Activated CD4-positive, alpha-beta T cell treated with anti-CD3 and anti-CD28 coated beads for 4 hours (primary cell): ENCODE measurements at regions not wholly inside any gene's neighbourhood (a gene's known extent, or its start where the extent isn't known, plus 50 kb on each side); places are given as distances from the start of the nearest gene placed in this dataset.

Experiments used
- DNase-seq, 2 donors: peaks; one replicate each; pipeline ENCODE4 v3.0.0-alpha.2; 2020

DNA sequence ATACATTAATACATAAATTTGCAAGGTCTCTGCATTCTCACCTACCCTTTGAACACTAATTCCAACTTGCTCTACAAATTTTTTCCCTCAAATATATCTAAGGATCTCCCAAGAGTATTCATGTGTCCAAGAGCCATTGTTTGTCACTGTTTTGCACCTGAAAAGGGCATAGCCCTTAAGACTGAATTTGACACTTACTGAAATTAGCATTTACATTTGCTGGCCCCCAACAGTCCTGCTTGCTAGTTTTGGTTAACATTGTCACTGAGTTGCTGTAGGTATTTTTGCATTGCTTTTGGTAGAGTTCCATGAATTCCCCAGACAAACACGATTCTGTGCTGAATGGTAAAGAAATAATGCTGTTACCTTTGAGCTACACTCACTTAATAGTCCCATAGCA, 57.3 kb downstream of the KCNA4 start:
- no peak for DNase-seq

DNA sequence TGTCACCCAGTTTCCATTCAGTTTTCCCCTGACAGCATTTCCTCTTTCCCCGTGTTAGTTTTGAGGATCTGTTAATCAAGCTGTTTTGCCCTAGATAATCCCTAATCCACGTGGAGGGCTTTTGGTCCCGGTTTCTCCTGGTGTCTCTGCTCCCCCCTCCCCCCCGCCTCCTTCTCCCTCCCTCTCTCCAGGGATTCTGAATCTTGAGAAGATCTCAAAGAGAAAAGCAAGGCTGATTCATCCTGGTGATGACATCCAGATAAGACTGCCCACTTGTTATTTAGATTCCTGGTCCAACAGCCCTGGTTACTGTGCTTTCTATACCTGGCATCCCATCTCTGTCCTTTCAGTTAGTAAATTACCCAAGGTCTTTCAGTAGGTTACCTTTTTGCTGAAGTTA, 59.4 kb downstream of the KCNA4 start:
- no peak for DNase-seq

DNA sequence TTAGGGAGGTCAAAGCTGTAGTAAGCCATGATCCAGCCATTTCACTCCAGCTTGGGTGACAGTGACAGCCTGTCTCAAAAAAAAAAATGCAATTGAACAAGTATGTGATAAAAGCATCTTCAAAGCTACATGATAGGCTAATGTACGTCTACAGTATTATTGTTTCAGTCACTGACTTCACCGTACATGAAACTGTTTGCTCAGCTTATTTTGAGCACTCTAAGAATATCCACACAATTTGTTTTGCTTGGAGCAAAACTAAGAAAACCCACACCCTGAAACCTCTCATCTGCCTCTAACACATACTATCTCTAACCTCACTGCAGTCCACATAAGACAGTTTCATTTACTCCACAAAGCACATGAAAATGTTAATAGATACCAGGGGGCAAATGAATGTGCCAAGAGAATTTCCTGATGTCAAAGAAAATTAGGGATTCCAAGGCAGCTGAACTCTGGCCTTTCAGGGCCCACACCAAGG, 60.7 kb downstream of the KCNA4 start:
- no peak for DNase-seq

DNA sequence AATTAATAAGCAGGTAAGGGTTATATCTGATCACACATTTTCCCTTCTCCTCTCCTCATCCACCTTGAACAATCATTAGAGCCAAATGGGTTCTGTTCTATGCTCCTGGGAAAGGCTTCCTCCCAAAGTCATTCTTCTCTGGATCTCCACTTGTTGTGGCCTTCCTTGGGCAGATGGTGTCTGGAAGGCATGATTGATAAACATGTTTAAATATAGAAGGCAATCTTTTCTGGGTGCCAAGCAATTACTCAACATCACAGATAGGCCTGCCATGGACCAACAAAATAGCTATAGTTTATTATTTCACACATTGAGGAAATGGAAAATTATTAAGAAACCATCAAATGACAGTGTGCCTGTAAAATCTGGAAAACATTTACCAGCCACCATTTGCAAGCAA, 73.5 kb downstream of the KCNA4 start:
- no peak for DNase-seq

DNA sequence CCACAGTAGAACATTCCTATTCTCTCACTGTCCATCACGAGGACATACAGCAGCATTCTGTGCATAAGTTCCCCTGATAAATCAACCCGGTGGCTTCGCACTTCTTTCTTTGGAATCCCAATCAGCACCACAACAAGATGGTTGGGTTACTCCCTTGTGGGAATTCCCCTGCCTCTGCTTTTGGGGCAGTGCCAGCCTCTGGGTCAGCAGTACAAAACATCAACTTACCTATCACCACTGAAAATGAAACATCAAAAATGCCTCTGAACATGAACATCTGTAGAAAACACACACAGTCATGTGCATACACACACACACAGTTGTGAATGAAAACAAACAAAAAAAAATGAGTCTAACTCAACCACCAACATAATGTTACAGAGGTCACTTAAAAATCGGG, 79.3 kb downstream of the KCNA4 start:
- DNase-seq = no peak

DNA sequence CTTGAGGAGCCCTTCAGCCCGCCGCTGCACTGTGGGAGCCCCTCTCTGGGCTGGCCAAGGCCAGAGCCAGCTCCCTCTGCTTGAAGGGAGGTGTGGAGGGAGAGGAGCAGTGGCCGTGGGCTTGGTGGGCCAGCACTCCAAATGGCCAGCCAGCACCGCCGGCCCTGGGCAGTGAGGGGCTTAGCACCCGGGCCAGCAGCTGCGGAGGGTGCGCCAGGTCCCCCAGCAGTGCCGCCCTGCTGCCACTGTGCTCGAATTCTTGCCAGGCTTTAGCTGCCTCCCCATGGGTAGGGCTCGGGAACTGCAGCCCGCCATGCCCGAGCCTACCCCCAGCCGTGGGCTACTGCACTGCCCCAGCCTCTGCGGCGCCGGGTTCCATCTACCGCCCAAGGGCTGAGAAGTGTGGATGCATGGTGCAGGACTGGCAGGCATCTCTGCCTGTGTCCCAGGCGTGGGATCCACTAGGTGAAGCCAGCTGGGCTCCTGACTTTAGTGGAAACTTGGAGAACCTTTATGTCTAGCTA, 82.7 kb downstream of the KCNA4 start:
- DNase-seq = no peak

DNA sequence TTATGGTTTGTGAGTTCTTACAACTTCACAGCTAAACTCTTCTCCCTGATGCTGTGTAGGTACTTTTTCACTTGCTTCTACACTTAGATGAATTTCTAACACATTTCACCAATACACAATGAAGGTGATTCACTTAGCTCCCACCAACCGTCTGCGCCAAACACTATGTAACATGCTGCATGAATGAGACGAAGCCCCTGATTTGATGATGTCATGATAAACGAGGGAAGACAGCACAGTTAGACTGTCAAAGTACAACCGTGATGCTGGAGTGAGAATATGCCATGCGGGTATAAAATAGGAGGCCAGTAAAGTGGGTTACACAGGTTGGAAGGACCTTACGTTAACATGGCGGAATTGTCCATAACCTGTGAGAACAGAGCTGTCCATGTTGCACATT, 100.8 kb downstream of the KCNA4 start:
- DNase-seq = no peak

DNA sequence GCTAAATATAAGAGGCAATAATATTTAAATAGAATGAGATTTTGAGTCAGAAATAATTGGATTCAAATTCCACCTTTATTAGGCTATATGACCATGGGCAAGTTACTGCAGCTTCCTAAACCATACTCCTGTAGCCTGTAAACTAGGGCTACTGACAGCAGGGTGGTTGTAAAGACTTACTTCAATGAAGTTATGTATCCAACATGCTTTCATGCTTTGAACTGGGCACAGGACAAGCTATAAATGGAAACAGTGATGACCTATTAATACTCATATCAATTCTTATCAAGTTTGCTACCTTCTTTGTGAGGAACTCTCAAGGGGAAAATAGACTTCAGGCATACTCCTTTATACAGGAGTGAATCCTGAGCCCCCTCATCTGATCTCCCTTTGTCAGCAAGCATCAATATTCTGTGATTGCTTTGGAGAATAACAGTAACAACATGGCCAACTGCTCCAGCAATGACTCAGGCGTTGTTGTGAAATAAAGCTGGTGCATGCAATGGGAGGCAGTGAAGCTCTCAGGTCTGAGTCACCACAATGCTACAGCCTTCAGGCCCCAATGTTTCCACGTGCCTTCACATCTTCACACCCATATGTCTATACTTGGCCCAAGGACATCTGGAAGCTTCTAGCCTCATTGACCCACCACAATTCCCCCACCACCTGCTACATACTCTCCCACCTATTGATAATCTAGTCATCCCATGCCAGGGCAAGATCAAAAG, 102.5 kb downstream of the KCNA4 start:
- no peak for DNase-seq

DNA sequence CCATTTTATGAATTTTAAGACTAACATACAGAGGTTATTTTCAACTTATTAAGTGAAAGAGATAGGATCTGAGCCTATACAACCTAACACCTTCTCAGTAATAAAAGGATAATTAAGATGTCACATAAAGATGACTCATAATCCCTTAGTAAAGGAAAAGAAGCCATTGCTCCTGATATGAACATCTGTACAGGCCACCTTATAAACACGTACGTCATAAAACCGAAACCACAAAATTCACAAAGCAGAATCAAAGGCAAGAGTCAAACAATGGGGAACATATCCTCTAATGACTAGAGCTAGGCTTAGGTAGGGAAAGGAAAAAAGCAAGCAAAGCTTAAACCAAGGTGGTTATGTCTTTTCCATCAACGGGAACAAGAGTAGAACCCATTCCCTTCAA, 103.5 kb downstream of the KCNA4 start:
- DNase-seq = no peak

DNA sequence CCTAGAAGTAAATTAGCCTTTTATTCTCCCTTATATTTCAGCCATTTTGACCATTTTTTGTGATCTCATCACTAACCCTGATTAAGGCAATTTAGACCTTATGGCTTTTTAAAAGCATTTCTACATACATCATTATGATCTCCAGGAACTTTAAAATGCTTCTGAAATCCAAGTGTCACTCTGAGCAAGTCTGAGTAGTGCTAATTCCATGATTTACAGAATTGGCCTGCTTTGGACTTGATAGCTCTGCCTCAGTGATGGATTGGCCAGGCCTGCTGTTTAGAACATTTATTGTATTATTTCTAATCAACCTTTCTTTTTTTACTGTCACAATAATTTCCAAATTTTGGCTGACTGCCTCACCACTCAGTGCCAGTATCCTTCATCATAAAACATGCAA, 116.4 kb downstream of the KCNA4 start:
- no peak for DNase-seq

DNA sequence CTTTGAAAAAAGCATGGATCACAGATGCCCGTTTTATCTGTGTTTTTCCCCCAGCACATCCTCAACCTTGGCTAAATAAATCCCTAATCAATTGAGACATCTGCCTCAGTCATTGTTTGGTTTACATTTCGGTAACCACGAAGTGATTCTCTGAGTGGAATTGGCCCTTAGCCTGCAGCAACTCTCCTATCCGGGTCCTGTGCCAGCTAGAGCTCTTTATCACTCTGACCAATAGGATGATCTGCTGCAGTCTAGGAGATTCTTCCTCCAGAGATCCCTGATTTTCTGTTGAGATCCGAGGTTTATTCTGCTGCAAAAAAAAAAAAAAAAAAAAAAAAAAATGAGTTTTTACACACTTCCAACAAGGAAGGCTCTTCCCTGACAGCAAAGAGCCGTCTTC, 137.3 kb downstream of the KCNA4 start:
- no peak for DNase-seq

DNA sequence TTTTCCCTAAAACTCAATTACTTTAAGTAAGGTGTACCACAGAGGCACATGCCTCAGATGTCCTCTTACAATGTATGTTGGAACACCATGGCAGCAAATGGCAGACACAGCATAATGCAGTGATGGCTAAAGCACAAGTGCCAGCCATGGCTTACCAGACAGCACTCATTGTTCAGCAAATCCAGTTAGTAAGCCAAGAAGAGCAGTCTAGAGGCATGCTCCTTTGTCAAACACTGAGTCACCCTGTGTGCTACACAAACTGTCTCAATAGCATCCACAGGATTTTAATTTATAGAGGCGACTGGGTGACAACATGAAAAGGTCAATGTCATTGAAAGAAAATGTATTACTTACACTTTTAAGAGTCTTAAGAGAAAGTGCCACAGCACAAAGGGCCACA, 140.6 kb downstream of the KCNA4 start:
- DNase-seq = no peak

DNA sequence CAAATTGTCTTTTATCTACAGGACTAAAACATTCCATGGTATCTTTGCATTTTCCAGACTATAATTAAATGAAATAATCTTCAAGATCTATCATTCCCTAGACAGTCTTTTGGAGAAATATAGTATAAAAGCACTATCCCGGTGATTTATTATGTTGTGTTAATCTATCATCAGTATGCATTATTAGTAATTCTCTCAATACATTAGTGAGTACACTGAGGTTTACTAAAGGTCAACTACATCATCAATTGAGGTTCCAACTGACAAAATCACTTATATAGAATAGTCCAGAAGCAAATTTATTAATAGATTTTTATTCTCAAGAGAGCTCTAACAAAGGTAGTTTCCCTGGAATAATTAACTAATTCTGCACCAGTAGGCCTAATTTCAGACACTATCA, 169.6 kb downstream of the KCNA4 start:
- DNase-seq = no peak

DNA sequence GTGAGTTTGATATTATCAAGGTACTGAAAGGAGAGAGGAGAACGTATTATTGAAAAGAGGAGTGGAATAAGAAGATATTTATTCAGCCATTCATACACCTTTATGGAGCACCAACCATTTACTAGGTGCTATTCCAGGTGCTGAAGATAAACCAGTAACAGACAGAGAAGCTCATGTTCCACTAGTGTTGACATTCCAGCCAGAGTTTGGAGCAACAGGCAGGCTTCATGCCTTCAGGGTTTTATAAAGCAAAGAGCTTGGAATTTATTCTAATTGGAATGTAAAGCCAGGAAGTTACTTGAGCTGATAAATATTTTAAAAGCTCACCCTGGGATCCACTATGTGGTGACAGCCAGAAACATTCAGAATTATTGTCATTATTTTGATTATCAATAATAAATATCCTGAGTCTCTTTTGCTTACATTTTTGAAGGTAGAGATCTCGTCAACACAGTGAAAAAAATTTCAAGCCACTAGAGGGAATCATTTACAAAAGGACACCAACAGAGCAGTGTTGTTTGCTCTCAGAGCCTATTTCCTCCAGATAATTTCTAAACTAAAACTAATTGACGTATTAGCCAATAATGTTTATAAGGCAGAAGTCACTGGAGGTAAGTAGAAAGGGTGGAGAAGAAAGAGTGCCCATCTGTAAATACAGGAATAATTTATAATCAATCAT, 172.0 kb downstream of the KCNA4 start:
- no peak for DNase-seq

DNA sequence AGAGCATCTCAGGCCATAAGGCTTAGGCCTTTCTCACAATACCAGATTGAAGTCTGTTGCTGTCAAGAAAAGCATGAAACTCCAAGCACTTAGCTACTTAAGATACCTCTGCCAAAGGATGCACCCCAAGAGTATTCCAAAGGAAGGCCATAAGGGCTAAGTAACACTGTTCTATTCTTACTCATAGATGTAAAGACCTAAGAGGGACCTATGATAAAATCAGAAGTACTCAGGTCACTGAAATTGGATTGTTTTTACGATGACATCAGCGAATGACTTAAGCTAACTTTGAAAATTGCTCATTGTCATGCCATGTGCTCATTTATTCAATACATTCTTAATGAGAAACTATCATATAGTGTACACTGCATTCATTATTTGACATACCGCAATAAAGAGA, 172.8 kb downstream of the KCNA4 start:
- no peak for DNase-seq

DNA sequence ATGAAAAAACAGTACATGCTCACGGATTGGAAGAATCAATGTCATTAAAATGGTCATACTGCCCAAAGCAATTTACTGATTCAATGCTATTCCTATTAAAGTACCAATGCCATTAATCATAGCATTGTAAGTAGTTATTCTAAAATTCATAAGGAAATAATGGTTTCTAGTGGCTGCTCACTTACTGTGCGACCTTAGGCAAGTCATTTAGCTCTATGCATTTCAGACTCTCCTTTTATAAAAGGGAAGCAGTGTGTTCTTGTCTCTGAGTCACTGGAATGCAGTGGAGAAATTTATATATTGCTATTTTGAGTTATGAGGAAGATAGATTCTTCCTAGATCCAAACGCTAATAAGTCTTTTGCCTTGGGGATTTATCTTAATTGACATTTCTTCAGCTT, 174.8 kb downstream of the KCNA4 start:
- DNase-seq = no peak

DNA sequence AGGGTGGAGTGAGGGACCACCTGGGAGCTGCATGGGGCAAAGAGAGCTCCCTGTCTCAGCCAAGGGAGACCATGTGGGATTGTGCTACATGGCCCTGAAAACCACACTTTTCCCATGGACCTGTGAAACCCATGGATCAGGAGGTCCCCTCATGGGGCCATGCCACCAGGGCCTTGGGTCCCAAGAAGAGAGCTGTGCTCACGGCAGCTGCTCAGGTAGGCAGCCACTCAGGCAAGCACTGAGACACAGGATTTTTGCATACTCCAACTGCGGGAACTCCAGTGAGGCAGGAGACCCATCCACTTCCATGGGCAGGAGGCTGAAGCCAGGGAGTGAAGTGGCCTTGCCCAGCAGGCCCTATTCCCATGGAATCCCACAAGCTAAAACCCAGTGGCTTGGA, 190.0 kb downstream of the KCNA4 start:
- no peak for DNase-seq

DNA sequence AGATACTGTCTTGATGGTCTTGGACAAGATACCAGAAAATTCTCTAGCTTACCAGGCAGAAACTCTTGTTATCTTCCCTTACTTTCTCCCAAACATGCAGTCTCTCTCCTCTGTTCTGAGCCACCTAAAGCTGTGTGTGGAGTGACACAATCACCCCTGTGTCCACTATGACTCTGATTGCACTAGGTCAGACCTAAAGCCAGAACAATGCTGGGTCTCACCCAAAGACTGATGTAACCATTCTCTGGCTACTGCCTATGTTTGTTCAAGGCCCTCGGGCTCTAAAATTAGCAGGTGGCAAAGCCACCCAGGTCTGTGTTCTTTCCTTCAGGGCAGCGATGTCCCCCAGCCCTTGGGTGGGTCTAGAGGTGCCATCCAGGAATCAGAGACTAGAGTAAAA, 200.5 kb downstream of the KCNA4 start:
- no peak for DNase-seq

DNA sequence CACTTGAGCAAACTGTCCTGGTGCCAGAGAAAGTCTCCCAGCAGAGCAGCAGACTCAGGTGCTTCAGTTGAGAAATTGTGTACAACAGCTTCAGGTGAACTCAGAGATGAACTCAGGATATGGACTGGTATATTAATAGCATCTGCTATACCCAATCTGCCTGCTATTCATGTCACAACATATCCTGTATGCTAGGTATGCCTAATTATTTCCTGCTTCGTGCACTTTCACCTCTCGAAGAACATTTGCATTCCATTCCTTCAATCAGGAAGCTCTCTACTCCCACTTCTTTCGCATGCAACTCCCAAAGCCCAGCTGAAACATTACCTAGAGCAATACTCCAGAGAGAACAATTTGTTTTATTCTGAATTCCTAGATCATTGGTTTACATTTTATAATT, 207.7 kb downstream of the KCNA4 start:
- DNase-seq = no peak

DNA sequence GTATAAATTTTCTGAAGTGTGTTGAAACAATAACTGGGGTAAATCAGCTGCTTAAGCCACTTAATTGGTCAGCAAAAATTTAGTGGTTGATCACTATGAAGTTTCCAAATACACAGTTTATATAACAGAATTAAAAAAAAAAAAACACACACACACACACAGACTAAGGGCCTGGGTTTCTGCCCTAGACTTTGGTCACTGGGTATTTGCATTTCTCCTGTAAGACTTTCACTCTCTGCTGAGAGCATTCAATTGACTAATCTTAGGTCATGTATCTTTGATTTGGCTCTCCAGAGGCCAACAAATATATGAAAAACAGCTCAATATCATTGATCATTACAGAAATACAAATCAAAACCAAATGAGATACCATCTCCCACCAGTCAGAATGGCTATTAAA, 214.3 kb downstream of the KCNA4 start:
- DNase-seq = no peak

DNA sequence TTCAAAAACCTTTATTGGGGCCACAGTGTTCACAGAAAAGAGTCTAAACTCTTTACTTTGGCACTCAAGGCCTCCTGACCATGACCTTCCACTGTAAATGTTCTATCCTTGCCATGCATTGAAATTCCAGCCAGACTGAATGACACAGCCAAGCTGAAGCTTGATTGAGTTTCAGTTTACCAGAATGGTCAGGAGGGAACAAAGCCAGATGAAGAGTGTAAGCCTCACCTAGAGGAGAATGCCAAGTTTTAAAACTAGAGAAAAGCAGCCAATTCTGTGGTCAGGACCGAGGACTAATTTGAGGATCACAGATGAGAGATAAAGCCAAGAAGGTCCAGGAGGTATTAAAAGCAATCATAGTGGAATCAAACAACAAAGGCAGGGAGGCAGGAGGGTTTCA, 215.3 kb downstream of the KCNA4 start:
- no peak for DNase-seq

DNA sequence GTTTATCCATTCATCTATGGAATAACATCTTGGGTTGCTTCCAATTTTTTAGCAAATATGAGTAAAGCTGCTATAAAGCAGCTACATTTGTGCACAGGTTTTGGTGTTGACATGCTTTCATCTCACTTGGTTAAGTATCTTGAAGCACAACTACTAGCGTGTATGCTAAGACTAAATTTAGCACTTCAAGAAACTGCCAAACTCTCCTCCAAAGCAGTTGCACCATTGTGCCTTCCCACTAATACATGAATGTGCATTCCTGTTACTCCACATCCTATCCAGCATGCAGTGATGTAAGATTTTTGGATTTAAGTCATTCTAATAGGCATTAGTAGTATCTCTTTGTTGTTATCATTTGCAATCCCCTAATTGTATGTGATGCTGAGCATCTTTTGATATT, 230.7 kb downstream of the KCNA4 start:
- no peak for DNase-seq

DNA sequence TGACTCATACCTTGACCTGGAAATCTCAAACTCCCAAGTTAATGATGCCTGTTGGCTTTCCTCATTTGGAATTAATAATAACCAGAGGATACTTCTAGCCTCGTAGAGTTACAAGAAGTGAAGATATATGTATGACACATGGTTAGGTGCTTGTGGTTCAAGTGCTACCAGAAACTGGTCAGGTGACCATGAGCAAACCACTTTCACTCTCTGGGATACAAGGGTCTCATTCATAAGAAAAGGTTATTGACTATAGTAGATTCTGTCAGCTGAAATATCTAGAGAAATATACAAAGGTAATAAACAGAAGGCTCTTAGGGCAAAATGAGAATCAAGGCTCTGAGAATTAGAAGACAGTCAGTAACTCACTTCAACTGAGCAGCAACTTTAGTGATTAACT, 233.3 kb downstream of the KCNA4 start:
- DNase-seq = no peak

DNA sequence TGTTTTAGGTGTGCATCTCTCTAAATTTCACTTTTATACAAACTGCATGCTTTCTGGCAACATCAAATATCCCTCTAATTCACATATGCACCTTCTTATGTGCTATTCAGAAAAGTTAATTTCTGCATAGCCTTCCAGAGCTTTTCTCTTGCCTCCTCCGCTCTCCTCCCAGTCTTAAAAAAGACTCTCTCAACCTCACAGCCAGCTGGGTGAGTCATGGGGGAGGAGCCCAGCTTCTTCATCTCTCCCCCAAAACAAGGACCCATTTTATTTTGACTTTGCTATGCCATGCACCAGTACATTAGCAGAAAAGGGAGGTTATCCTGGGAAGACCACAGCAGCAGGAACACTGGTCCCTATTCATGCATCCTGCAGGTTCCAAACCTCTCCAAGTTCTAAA, 234.4 kb downstream of the KCNA4 start:
- no peak for DNase-seq

DNA sequence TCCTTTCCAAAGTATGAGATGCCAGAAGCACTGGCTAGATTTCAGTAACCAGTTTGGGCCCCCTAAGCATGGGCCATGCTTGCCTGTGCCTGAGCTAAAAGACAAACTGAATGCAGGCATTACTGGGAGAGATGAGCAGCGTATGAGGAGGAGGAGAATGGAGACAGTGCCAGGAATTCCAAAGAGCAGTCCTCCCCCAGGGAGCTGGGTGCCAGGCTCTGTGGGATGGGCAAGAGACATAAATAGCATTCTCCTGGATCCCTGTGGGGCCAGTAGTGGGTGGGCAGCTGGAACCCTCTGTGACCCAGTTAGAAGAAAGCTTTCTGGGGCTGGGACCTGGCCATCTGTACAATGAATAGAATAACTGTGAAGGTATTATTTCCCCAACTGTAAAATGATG, 235.6 kb downstream of the KCNA4 start:
- no peak for DNase-seq
